Keratinocyte (primary cell): ENCODE measurements at regions not wholly inside any gene's neighbourhood (a gene's known extent, or its start where the extent isn't known, plus 50 kb on each side); places are given as distances from the start of the nearest gene placed in this dataset.
"Not testable (repeated sequence)": the region's sequence is repeated elsewhere in the genome, so short reads cannot be mapped to it uniquely, and the experiment has no call there.

Experiments
- CTCF ChIP-seq, 3 experiments: IDR thresholded peaks in 1 of 3; conservative IDR thresholded peaks in 1 of 3; optimal IDR thresholded peaks in 1 of 3; 2 replicates in 2 of 3; 3 replicates in 1 of 3; pipeline versions ENCODE3 to v1.5.1; 2011; ENCODE audit warnings: low read length in 3 of 3, mild to moderate bottlenecking in 3 of 3, moderate library complexity in 2 of 3, control low read depth in 1 of 3, inconsistent platforms in 1 of 3; ENCODE audit not compliant: insufficient read depth in 2 of 3; ENCODE audit errors: extremely low read depth in 1 of 3
- EZH2 ChIP-seq: IDR thresholded peaks from one replicate; pipeline ENCODE4 v1.6.1; 2012; ENCODE audit warnings: inconsistent platforms, mild to moderate bottlenecking, low read length, moderate library complexity

- not testable (repeated sequence) for TF ChIP-seq EZH2; CTCF (optimal IDR thresholded peaks at IDR 0.05 in 1 of 3, IDR thresholded peaks at IDR 0.05 in 1 of 3, conservative IDR thresholded peaks at IDR 0.05 in 1 of 3; ENCODE audit: extremely low read depth in 1 of 3, insufficient read depth in 2 of 3, low read length in 3 of 3)
These were observed 58.7 kb upstream of the GPR31 start for GRCh38 chr6:167216390-167217050.
